Thoracic aorta (tissue), 2 donors: ENCODE measurements at regions not wholly inside any gene's neighbourhood (a gene's known extent, or its start where the extent isn't known, plus 50 kb on each side); places are given as distances from the start of the nearest gene placed in this dataset.

Experiments
- ATAC-seq: fragments of 150-250 bp; one replicate; pipeline ENCODE4 v1.8.0; 2017; ENCODE audit warnings: low read depth; ENCODE audit not compliant: insufficient number of reproducible peaks, low FRiP score
- DNase-seq: peaks from one replicate; pipeline ENCODE4 v3.0.0-alpha.2; 2020; ENCODE audit warnings: low spot score
- H3K27ac ChIP-seq, 2 donors: fragments of 200-600 bp; sonication (generic); 1 replicate in 1 of 2; 2 replicates in 1 of 2; pipeline ENCODE4 v1.5.1; 2016; ENCODE audit warnings: mild to moderate bottlenecking in 2 of 2, moderate library complexity in 2 of 2
- H3K27me3 ChIP-seq: fragments of 200-600 bp; sonication (generic); replicated peaks from 2 replicates; pipeline ENCODE4 v1.6.0; 2016; ENCODE audit warnings: mild to moderate bottlenecking; ENCODE audit not compliant: insufficient read depth
- H3K36me3 ChIP-seq: fragments of 200-600 bp; sonication (generic); one replicate; pipeline ENCODE4 v1.5.1; 2016
- H3K4me1 ChIP-seq, 2 donors: fragments of 200-600 bp; sonication (generic); 1 replicate in 1 of 2; 2 replicates in 1 of 2; pipeline versions ENCODE4 v1.5.1 to v1.6.0; 2016; ENCODE audit warnings: low read depth in 2 of 2, mild to moderate bottlenecking in 1 of 2; ENCODE audit not compliant: control insufficient read depth in 1 of 2
- H3K4me3 ChIP-seq: fragments of 200-600 bp; sonication (generic); 2 replicates; pipeline ENCODE4 v1.5.1; 2016; ENCODE audit warnings: mild to moderate bottlenecking
- H3K9me3 ChIP-seq: fragments of 200-600 bp; sonication (generic); 2 replicates; pipeline ENCODE4 v1.5.1; 2016
- CTCF ChIP-seq: fragments of 200-600 bp; sonication (generic); IDR thresholded peaks from one replicate; pipeline ENCODE4 v1.5.1; 2019; ENCODE audit warnings: antibody characterized with exemption

- no peak overlapping the region for H3K27ac ChIP-seq
- H3K27me3 ChIP-seq = no peaks in the 10 kb centered on the region
- no peaks in the 10 kb centered on the region for H3K4me1 ChIP-seq
- H3K9me3 ChIP-seq = no peaks in the 10 kb centered on the region
- no peak for ATAC-seq
- H3K36me3 ChIP-seq = no peaks in the 10 kb centered on the region
- H3K4me3 ChIP-seq = no peak overlapping the region
- DNase-seq = no peak
- TF ChIP-seq CTCF = no peak
These were observed 64.8 kb upstream of the LCLAT1 start for GRCh38 chr2:30382162-30382783.

- H3K4me1 ChIP-seq = no peaks in the 10 kb centered on the region
- TF ChIP-seq CTCF = no peak
- ATAC-seq = no peak
These were observed 64.1 kb upstream of the LCLAT1 start for GRCh38 chr2:30382995-30383394.

GRCh38 chr2:30385327-30385726 is 61.7 kb upstream of the LCLAT1 start:
- DNase-seq = no peak
- ATAC-seq = no peak
- no peak for TF ChIP-seq CTCF
- no peaks in the 10 kb centered on the region for H3K36me3 ChIP-seq
- no peaks in the 10 kb centered on the region for H3K4me1 ChIP-seq
- H3K27me3 ChIP-seq = no peaks in the 10 kb centered on the region
- H3K27ac ChIP-seq = no peak overlapping the region
- H3K9me3 ChIP-seq = no peaks in the 10 kb centered on the region
- H3K4me3 ChIP-seq = no peak overlapping the region

More at GRCh38 chr2:30382995-30383394, 64.1 kb upstream of the LCLAT1 start:
- H3K4me3 ChIP-seq = no peak overlapping the region
- DNase-seq = no peak
- H3K27ac ChIP-seq = no peak overlapping the region
- H3K27me3 ChIP-seq = no peaks in the 10 kb centered on the region
- H3K9me3 ChIP-seq = no peaks in the 10 kb centered on the region
- H3K36me3 ChIP-seq = no peaks in the 10 kb centered on the region

GRCh38 chr2:30392097-30392496 is 54.9 kb upstream of the LCLAT1 start:
- no peaks in the 10 kb centered on the region for H3K27me3 ChIP-seq
- H3K36me3 ChIP-seq = no peaks in the 10 kb centered on the region
- H3K4me3 ChIP-seq = no peak overlapping the region
- H3K9me3 ChIP-seq = no peaks in the 10 kb centered on the region
- DNase-seq (no peak), ATAC-seq (no peak)
- H3K27ac ChIP-seq = no peak overlapping the region
- no peak for TF ChIP-seq CTCF
- H3K4me1 ChIP-seq = peaks cover 0 to 4% of the 10 kb centered on the region in 2 donors

- no peak for TF ChIP-seq CTCF
- Histone ChIP-seq H3K27ac (no peak overlapping the region), H3K36me3 (no peaks in the 10 kb centered on the region), H3K27me3 (no peaks in the 10 kb centered on the region), H3K4me3 (no peak overlapping the region), H3K9me3 (no peaks in the 10 kb centered on the region), H3K4me1 (peaks cover 0 to 4% of the 10 kb centered on the region in 2 donors)
- no peak for ATAC-seq
- no peak for DNase-seq
These were observed 53.5 kb upstream of the LCLAT1 start for GRCh38 chr2:30393510-30393909.
